GM18867 (cell line): ENCODE measurements at regions not wholly inside any gene's neighbourhood (a gene's known extent, or its start where the extent isn't known, plus 50 kb on each side); places are given as distances from the start of the nearest gene placed in this dataset.
"Not testable (repeated sequence)": the region's sequence is repeated elsewhere in the genome, so short reads cannot be mapped to it uniquely, and the experiment has no call there.

Experiments used
- ATAC-seq: cut with Tn5 transposase; IDR thresholded peaks from one replicate; pipeline ENCODE4 v1.9.1; 2021; ENCODE audit warnings: mild to moderate bottlenecking, moderate library complexity; ENCODE audit not compliant: unreplicated experiment

DNA sequence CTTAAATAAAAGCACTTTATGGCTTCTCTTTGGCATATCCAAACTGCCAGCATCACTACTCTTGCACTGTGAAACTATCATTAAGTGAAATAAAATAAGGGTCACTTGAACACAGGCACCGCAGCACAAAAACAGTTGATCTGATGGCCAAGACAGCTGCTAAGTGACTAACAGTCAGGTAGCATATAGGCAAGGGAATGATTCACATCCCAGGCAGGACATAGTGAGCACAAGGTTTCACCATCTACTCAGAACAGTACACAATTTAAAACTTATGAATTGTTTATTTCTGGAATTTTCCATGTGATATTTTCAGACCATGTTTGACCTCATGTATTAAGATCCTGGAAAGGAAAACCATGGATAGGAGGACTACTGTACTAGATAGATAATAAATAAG, 214.2 kb downstream of the MREG start:
- ATAC-seq = no peak

DNA sequence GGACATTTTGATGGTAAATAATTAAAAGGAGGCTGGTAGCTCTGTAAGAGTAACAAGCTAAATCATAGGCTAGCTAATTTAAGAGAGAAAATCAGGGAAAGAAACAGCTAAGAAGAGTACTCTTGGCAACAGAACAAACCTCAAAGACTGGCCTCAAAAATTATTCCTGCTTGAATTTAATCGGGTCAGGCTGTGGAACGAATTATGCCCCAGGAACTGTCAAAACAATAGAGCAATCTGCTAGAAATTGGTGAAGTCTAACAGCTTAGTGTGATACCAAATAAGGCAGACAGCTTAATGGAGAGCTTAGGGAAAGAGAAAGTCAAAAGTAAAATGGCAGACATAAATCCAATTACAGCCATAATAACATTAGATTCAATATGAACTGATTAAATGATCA, 215.7 kb downstream of the MREG start:
- ATAC-seq = no peak

DNA sequence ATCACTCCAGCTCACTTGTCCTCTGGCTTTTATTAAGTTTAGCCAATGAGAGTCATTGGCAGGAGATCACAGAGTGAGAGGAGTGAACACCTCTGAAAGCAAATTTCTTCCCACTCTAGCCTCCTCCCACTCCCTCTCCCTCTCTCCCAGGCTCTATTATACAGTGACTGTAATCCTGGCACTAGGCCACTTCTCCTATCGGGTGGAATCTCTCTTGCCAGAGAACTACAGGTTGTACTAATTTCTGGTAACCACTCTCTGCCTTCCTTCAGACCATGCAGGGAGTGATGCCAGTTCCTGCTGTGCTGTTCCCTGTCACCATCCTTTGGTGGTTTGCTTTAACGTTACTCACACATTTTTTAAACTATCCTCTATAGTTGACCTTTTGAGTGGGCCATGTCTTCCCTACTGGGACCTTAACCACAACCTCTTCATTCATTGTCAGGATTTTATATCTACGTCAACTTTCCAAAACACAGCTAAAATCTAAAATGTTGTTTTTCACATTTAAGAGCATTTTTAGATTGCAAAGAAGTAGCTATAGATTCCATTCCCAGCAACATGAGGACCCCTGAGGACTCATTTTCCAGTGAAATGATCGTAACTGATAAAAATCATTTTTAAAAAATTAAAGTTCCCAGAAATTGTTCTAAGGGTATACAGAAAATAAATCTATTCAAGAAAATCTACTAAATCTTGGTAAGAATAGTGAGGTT, 217.1 kb downstream of the MREG start:
- no peak for ATAC-seq

DNA sequence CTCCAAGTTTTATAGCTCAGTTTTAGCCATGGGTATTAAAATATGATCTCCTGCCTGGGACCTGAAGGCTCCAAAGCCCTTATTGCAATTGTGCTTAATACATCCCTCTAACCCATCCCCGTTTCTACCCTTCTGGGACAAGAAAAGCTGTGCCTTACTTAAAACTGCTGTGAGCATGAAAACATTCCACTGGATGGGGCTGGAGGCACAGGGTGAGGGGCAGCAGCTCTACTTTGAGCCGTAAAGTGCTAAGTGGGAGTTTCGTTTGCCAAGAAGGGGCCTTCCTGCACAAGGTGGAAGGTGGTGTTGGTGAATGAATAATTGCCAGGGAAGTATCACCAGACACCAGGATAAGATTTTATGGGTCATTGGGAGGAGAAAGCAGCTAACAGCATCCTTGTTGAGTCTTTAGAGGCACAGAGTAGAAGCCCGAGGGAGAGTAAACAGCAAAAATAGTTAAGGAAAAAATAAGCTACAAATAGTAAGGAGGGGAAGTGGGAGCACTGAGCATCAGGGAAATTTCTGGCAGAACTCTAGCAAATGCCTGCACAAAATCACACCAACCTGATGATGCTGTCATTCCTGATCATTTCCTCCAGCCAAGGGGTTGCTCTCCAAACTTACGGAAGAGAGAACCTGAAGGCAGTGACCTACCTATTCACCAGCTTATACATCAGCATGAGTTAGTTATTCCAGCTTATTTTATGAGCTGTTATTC, 218.4 kb downstream of the MREG start:
- ATAC-seq = no peak

DNA sequence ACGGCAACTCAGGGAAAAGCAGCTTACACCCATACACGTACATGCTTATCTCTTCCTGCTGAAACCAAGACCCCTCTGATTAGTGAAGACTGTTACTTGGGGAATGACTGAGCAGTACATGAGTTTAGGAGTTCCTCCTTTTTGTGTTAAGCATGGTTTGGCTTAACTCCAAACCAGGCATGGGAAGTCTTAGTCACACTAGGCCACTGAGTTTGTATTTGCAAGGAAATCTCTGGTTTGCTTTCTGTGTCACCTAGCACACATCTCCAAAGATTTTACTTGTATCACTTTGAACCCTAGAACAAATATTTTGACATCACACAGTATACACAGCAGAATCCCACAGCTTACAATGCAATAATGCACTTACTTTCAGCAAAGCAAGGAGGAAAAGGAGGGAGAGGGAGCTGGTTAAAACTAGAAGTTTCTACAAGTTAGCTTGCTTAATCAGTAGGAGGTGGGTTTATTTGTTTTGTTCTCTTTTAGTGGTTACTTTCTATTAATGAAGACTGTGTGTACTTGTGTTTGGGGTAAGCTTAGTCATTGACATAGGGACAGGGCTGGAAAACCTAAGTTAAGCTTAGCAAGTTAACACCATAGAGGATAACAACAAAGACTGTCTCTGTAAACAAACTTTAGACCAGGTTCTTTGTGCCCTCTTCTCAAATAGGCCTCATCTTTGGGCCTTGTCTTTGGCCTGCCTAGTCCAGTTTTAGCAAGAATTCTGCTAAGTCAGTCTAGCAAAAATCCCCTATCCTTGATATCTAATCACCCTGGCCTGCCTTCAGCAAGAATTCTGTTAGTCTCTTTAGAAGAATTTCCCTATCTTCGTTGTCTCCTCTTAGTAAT, 219.4 kb downstream of the MREG start:
- no peak for ATAC-seq

DNA sequence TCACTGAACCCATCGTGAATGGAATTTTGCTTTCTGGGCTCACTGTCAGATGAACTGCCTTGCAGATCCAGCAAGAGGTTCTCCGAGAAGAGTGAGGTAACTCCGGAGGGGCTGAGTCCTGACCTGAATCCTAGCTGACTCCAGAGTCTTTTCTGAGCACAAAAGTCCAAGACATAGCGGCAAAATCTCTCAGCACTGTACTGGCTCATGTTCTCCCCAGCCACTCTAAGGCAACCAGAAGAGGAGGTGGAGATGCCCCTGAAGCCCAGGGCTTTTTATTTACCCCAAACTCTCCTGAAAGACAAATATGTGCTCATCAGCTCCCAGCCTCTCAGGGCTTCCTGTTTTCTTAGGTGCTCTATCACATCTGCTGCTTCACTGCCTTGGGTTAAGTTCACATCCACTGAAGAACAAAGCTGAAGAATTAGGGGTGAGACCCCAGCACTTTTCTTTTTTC, 221.8 kb downstream of the MREG start:
- no peak for ATAC-seq

DNA sequence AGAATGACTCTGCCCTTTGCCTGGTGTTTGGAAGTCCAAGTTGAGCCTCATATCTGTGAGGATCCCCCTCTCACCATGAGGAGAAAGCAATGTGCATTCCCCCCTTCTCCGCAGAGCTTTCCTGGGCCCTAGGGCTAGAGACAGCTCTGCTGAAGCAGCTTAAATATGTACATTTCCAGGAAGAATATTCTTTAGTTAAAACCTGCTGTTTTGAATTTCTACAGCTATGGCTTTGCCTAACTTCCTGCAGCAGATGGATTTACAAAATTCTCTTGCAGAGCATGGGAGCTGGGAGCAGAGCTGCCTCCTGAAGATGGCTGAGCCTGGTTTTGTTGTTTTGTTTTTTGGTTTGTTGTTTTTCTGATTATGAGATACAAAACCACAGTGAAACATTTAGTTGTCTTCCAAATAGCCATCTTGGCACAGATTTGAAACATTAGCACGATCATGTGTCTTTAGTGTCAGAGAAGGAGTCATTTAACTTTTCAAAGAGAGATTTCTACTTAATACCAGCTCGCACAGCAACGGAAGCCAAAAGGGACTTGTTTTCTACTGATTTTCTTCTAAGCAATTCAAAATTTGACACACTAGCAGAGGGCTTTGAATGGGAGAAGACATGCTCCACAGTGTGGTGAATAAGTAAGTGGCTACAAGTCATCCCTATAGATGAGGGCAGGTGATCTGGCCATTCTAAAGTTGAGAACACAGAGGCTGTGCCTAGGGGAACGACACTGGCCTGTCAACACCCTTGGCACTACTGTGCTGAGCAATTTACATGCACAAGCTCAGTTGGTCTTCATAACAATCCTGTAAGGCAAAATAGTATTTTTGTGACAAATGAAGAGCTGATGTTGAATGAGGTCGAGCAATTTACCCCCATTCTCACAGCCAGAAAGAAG, 222.6 kb downstream of the MREG start:
- ATAC-seq = no peak

DNA sequence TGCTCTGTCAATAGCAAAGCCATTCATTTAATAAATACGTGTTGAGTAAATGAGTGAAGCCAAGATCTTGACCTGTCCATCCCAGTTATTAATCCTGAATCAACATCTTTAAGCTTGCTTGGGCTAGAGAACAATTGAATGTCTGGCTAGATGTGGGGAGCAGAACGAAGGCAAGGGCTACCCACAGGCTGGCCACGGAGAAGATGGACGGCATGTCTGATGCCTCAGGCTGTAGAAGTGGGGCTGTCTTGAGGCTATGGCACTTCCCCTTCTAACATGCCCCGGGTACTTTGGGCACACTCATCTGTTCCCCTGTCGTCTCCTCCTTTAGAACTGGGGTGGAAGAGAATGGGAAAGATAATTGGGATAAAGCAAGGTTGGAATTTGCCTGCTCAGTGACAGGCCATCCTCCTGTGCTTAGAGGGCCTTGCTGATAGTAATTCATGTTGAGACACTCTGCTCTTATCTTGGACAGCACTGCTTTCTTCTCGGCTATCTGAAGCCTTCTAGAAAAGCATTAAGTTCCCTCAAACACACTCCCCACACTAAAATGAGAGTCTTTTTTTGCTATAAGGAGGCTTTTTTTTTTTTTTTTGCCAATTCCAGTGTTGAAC, 225.7 kb downstream of the MREG start:
- ATAC-seq = no peak

DNA sequence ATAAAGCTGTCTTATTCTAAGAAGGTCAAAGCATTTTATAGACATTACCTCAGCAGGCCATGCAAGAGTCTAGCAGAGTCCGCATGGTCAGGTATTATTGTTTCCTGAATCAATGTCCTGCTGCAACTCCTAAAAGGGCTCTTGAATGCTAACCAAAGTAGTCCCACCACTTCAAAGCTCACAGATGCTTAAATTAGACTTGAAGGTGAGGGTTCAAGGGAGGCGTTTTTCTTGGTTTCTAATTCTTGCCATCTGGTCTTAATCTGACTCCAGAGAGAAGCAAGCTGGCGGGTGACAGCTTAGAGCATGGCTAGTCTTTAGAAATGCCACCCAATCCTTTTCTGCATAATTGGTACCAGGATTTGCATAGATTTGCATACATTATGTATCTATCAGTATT, 226.3 kb downstream of the MREG start:
- ATAC-seq = no peak

DNA sequence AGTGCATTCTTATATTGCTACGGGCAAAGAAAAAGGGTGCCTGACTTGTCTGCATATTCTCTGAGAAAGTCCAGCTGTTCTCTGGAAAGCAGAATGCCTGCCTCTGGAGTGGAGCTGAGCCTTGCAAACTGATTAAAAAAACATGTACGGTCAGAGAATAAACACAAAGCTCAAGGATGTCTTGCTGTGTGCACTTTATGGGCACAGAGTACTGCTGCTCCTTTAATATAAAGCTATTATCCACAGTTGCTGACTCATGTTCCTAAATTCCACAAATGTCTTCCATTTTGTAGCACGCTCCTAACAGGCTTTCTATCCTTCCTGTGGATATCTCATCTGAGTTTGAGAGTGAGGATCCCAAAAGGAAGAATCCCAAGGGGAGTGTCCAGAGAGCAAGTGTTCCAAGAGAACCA, 229.0 kb downstream of the MREG start:
- no peak for ATAC-seq

DNA sequence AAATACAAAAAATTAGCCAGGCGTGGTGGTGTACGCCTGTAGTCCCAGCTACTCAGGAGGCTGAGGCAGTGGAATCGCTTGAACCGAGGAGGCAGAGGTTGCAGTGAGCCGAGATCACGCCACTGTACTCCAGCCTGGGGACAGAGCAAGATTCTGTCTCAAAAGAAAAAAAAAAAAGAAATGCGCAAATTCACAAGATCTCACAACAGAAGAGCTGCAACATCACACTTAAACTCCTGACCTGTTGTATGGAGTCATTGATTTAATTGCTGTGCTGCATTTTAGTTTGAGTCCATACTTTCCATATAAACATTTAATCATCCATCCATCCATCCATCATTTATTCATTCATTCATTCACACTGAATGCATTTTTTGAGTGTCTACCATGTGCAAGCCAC, 229.7 kb downstream of the MREG start:
- ATAC-seq = not testable (repeated sequence)

DNA sequence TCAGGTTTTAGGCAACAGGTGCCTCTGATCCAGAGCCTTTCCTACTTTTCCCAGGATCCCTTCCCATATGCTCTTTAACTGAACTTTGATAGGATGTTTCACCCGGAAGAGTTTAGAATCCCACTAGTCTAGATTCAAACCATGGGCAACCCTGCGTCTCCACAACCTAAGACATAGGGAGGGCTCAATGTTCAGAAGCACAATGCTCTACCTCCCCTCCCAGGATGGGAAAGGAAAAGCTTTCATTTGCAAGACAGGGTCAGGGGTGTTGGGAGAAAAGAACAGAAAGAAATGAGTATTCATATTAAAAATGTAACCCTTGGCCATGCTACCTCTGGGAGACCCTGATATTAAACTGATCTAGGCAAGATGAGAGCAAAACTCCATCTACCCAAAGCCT, 230.4 kb downstream of the MREG start:
- no peak for ATAC-seq

DNA sequence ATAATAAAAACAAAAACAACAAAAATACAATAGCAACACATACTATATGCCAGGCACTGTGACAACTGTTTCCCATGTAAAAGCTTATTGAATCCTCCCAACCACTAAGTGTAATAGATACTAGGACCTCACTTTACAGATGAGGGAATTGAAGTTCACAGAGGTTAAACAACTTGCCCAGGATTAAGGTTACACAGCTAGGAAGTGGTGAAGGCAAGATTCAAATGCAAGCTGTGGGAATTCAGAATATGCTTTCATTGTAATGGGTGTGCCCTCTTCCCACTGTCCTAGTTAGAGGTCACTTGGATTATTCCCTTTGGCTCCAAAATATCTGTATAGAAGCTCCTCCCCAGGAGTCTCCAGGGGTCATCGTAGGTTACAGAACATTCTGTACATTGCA, 231.1 kb downstream of the MREG start:
- ATAC-seq = no peak

DNA sequence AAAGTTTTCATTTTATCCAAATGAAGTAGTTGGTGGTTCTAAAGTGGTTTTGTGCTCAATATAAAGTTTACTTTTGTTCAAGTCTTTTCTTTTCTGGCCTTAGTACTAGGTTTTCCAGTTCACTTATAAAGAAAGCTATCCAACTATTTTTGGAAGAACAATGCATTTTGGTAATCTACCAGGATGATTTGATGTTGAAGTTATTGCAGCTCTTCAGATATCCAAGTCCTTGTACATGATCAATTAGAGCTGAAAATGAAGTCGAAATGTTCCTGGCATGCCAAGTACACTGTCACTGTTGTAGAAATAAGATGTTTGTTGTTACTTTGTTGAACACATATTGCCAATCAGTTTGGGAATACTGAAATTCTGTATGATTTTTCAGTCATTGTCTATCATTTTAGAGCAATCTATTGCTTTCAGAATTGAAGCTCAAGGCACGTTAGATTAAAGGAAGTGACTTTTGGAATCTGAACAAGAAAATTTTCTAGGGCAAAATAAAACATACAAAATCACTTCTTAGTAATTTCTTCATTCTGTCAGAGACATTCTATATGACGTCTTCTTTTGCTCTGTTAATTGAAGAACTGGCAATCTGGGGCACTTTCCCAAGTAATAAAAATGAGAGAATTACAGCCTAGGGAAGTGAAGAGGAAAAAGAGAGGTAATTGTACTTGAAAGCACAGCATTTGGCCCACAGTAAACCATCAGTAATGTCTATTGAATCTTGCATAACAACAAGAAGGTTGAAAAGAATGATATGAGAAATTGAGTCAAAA, 232.3 kb downstream of the MREG start:
- ATAC-seq = no peak

DNA sequence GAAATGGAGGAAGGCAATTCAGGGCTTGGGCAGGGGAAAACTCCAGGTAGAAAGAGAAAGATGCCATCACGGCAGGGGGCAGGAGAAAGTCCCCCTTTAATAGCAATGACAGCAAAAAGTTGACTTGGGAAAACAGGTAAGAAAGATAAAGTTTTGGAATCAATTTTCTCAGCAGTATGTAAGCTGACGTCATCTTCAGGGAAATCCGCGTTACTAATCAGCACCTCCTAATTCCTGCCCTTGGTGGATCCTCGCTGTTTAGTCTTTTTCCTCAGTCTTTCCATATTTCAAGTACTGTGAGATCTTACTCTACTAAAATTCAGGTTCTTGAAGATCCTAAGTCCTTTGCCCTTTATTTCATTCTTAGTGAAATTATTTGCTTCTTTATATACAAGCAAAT, 233.0 kb downstream of the MREG start:
- ATAC-seq = no peak

DNA sequence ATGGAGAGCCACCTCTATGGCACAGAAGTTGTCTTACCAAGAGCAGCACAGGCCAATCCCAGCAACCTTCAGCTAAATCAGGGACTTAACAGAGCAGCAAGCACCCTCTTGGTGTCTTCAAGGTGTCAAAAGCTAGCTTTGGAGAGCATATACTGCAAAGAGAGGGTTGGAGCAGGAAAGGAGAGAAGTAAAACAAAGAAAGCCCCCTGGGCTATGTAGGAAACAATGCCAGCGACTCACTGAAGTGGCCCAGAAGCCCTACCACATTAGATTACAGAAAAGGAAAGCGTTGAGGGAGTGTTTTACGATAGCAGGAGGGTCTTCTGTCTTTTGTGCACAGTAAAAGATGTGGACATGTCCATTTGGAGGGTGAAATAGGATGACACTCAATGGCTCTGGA, 233.4 kb downstream of the MREG start:
- ATAC-seq = no peak

DNA sequence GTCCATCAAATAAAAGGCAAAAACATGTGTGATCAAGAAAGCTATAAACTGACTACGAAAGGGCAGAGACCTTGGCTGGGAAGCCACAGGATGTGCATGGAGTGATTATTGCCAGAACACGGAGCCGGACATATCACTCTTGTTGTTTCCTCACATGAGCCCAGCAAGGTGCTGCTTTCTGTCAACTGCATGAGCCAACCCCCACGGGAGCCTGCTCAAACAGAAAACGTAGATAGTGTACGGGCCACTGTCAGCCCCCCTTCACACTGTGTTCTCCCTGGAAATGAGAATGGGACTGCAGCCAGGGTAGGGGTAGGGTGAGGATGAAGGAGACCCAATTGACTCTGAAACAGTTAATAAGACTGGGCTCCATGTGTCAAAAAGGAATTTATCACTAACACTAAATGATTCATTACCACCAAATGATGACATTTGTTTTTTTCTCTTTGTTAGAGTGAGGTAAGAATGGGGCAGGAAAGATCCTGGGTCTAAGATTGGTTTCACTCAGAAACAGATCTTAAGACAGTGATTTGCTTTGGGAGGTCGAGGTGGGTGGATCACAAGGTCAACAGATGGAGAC, 235.8 kb downstream of the MREG start:
- ATAC-seq = no peak

DNA sequence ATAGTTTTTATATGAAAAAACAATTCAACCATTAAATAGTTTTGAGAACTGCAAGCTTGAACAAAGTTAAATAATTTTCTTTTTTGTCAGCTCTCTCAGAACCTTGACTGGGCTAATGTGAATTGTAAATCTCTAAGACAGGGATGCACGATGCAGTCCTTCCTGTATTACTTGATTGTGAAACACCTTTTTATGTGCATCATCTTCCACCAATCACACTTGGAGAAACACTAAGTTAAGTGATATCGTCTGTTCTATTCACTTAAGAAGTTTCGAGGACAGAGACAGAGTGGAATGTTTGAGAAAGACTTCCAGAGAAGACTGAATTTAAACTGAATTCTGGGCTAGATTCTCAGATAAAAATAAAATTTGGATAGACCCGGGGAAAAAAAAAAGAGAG, 238.2 kb downstream of the MREG start:
- no peak for ATAC-seq

DNA sequence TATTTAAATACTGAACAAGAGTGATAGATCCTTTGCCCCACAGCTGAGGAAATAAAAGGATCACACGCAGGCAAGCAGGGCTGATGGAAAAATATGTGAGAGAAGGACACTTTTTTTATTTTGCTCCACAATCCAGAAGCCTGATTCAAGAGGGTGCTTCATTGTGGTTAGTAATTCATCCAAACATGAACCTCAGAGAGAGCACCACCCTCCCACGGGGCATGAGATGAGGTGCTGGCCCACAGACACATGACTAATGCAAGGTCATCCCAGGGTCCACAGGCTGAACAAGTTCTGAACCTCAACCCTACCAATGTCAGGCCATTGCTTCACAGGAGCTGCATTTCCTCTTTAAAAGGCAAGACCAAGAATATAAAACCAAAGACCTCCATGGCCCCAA, 239.6 kb downstream of the MREG start:
- ATAC-seq = no peak
